ENCODE measurements at regions not wholly inside any gene's neighbourhood (a gene's known extent, or its start where the extent isn't known, plus 50 kb on each side); places are given as distances from the start of the nearest gene placed in this dataset.
"Not testable (repeated sequence)": the region's sequence is repeated elsewhere in the genome, so short reads cannot be mapped to it uniquely, and the experiment has no call there.

DNA sequence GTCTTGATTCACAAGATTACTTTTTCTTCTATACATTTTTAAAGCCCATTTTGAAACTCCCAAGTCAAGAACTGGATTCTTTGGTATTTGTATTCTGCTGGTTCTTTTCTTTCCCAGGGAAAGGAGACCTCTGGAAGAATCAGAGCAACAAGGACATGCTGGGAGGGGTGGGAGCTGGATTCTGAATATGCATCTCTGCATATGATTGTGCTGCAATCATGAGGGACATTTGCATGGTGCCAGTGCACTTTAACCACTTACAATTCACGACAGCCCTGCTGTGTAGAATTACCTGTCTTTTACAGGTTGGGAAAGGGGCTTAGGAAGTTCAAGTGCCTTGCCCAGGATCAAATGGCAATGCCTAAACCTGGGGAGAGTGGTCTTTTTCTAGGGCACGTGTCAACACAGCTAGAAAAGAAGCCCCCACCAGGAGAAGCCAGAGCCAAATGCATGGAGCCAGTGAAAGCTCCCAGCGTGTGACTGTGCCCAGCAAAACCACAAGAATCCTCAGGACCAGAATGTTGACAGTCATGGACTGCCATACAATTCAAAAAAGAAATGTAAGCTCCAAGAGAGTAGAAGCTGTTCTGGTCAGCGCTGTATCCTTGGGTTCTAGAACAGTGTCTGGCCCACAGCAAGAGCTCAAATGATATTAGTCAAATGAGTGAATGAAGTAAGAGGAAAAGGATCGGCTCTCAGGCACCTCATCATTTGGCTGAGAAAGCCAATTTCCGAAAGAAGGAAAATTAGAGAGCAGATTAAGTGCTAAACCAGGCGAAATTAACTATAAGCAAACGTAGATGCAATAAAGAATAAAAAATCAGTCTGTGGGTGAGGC lies 84.5 kb upstream of the MEF2A start:
- CTCF ChIA-PET: no interaction called here
- POLR2A ChIA-PET: no interaction called here

- CTCF ChIA-PET: no interaction called here
- POLR2A ChIA-PET: no interaction called here
Measured at GRCh38 chr15:99481951-99482230, 83.9 kb upstream of the MEF2A start.

DNA sequence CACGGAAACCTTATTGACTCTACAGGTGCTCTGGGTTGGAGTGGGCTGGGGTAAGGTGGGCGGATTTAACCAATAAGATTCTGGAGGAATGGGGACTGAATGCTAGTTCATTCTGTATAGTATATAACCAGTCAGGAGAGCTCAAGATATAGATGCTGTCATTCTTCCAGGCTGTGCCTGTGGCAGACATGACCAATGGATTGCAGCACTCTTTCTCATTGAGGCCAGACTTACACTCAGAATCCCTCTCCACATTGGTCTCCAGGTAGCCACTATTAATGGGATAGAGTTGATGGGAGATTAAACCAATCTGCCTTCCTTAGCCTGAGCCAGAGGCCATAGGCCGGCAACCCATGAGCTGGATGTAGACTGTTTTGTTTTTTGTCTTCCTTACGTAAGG lies 82.8 kb upstream of the MEF2A start:
- CTCF ChIA-PET: no interaction called here
- POLR2A ChIA-PET: no interaction called here

DNA sequence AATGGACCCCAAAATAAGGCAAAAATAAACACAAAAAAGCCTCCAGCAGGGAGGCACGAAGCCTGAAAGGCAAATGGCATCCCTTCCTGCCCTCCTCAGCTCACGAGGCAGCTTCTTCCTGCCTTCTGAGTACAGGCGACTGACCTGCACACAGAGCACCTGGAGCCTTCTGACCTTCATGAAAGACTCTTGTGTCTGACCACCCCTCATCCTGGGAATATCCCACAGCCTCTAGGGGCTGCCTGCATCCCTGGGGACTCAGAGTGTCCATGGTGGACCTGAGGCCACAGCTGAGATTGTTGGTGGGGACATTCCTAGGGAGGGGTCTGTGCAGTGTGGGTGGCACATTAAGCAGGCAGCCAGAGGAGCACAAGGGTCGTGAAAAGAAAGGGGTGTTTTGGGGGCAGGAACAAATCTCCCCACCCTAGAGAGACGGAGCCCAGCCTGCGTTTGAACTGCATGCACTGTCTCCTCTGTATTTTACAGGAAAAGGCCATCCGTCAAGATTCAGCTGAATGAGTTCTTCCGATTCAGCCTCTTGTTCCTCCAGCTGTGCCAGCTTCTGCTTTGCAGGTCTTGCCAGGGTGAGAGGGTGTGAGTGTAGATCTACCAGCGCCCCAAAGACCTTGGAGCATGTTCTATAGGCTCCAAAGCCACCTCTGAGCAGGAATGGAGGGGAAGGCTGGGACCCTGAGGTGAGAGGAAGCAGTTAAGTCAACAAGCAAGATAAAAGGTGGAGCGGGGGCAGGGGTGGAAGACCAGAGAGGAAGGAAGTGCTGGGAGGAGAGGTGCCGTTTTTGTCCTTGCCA lies 80.4 kb upstream of the MEF2A start:
- ChIA-PET CTCF (interaction anchor here (1.3 kb wide), 1 partner anchor 219 kb away, joined by 5 read pairs; no protein-coding TSS in a partner anchor), POLR2A (no interaction called here)

- ChIA-PET POLR2A (no interaction called here), CTCF (interaction anchor here (1.3 kb wide), 1 partner anchor 218 kb away, joined by 5 read pairs; no protein-coding TSS in a partner anchor)
Measured at GRCh38 chr15:99485992-99486370, 79.8 kb upstream of the MEF2A start.

GRCh38 chr15:99486371-99487336 lies 79.1 kb upstream of the MEF2A start:
- ChIA-PET POLR2A (no interaction called here), CTCF (interaction anchor here (1.3 kb wide), 1 partner anchor 218 kb away, joined by 5 read pairs; no protein-coding TSS in a partner anchor)

- ChIA-PET POLR2A (no interaction called here), CTCF (no interaction called here)
Measured at GRCh38 chr15:99487337-99487730, 78.5 kb upstream of the MEF2A start.

- ChIA-PET CTCF (no interaction called here), POLR2A (no interaction called here)
Measured at GRCh38 chr15:99492275-99492674, 73.5 kb upstream of the MEF2A start.

DNA sequence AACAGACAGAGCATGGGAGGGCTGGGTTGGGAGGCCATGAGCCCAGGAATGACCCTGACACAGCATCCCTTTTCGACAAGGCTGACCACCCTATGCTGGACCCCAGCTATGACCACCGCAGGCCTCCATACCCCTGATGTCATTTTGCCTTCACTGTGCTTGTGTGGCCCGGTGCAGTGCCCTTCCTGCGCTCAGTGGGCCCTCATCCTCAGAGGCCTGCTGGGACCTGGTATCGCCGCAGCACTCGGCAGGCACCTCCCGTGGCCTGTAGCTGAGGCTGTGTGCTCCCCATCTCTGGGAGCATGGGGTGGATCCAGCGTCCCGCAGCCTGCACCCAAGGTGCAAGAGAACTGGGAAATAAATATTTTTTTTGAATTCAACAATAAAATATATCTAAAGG lies 73.1 kb upstream of the MEF2A start:
- POLR2A ChIA-PET: no interaction called here

DNA sequence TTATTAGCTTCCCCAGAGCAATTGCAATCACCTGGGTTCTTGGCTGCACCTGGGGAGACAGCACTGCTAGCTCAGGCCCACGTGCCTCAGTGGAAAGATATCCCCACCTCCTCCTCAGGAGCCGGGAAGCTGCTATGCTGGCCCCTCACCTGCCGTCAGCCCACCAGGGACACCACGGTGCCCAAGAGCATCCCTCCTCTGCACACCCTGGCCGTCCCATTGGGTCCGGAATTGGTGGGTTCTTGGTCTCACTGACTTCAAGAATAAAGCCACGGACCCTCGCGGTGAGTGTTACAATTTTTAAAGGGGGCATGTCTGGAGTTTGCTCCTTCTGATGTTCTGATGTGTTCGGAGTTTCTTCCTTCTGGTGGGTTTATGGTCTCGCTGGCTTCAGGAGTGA lies 72.3 kb upstream of the MEF2A start:
- POLR2A ChIA-PET: no interaction called here
- CTCF ChIA-PET: interaction anchor here (0.6 kb wide), 1 partner anchor 121 kb away, joined by 5 read pairs; no protein-coding TSS in a partner anchor

More for the DNA sequence above, 73.1 kb upstream of the MEF2A start:
- CTCF ChIA-PET: interaction anchor here (0.6 kb wide), 1 partner anchor 120 kb away, joined by 5 read pairs; no protein-coding TSS in a partner anchor

- CTCF ChIA-PET, POLR2A ChIA-PET: not testable (repeated sequence)
Measured at GRCh38 chr15:99494536-99495233, 71.1 kb upstream of the MEF2A start.

DNA sequence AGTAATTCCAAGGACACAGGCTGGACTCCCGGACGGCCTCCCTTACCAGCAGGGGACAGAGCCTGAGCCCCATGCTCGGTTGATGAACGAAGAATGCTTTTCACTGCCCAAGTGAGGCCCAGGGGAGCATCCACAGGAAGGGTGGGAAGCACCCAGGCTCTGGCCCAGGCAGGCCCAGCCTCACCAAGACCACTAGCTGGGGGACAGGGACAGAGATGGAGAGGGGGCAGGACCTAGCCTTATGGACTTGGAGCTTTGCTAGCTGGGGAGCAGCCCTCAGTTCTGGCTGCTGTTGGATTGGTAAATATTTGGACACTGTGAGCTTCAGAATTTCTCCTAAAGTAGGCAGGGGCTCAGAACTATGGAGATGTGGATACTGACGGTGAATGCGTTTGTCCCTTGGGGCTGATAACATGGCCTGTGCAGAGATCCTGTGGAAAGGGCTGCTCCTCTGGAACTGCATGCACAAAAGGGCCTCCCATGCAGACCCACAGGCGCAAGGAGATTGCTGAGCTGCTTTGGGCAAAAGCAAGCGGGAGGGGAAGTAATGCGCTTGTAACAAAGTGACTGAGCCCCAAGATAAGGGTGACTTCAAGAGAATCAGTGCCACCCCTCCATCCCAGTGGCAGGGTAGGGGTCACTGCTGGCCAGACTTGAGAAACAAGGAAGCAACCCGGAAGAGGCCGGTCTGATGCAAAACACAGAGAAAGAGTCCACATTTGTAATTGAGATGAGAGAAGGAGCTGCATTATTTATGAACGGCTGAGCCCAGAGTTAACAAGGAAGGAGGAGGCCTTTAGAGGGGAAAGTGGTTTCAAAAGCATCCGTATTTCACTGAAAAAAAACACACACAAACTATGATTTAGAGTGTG lies 70.1 kb upstream of the MEF2A start:
- POLR2A ChIA-PET: no interaction called here
- CTCF ChIA-PET: no interaction called here

GRCh38 chr15:99496302-99496629 lies 69.5 kb upstream of the MEF2A start:
- CTCF ChIA-PET: no interaction called here
- POLR2A ChIA-PET: no interaction called here

- ChIA-PET POLR2A (no interaction called here), CTCF (no interaction called here)
Measured at GRCh38 chr15:99502182-99502581, 63.6 kb upstream of the MEF2A start.

- ChIA-PET CTCF (no interaction called here), POLR2A (no interaction called here)
Measured at GRCh38 chr15:99502661-99503060, 63.1 kb upstream of the MEF2A start.

DNA sequence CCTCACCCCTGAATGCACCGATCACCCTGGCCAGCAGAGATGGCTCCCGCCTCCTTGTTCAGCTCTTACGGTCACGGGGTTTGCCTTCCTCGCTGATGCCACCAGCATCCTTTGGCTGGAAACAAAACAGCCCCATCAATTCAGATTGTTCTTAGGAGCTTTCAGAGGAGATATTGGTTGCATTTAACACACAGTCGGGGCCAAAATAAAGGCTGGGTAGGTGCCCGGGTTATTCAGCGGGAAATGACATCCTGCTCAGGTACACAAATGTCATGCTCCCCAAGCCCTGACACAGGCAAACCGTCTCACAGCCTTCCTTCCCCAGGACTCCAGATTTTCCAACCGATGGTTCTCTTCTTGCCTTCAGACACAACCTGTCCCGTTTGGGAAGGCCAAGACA lies 62.4 kb upstream of the MEF2A start:
- POLR2A ChIA-PET: no interaction called here
- CTCF ChIA-PET: interaction anchor here (1.8 kb wide), 1 partner anchor 201 kb away, joined by 7 read pairs; no protein-coding TSS in a partner anchor

DNA sequence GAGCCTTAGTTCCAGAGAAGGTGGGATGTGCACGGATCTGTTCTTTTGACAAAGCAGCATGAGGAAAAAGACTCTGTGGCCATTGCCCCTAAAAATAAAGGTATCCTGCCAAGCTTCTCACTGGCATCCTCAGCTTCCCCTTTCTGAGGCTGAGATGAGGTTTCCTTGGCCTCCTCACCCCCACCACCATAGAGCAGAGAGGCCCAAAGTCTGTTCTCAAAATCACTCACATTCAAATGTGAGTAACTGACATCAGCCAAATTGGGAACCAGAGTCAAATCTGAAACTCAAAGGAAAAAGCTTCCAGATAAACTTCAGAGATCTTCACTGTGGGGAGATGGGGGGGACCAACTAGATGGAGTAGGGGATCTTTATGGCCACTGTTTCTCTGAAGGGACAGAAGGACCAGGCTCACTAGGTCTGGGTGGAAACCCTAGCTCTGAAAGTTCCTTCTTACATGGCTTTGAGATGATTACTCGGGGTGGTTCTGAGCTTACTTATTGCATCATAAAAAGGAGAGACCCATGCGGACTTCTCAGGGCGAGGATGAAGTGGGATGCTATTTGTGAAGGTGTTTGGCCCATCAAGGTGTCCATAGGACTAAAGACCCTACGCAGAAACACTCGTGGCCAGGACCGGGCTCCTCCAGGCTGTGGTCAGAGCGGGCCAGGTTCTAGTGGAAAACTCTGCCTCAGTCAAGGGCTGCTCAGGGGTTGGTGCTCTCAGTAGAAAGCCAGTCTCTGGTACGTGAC lies 61.5 kb upstream of the MEF2A start:
- POLR2A ChIA-PET: interaction anchor here (0.6 kb wide), 2 partner anchors 198 to 200 kb away, joined by 3 to 4 read pairs; no protein-coding TSS in a partner anchor

More for the DNA sequence above, 61.5 kb upstream of the MEF2A start:
- CTCF ChIA-PET: interaction anchor here (1.8 kb wide), 1 partner anchor 200 kb away, joined by 7 read pairs; no protein-coding TSS in a partner anchor

Measured in activated CD8-positive, alpha-beta memory T cell treated with anti-CD3 and anti-CD28 coated beads for 36 hours (primary cell).